Adipocyte (in vitro differentiated cells): ENCODE measurements at regions not wholly inside any gene's neighbourhood (a gene's known extent, or its start where the extent isn't known, plus 50 kb on each side); places are given as distances from the start of the nearest gene placed in this dataset.

Experiments
- DNase-seq: peaks from one replicate; pipeline ENCODE4 v3.0.0-alpha.2; 2015; ENCODE audit warnings: low read depth
- H3K27me3 ChIP-seq: replicated peaks from 2 replicates; pipeline ENCODE4 v1.7.0; 2013; ENCODE audit warnings: mild to moderate bottlenecking, low read length, moderate library complexity; ENCODE audit not compliant: control insufficient read depth, insufficient read depth
- H3K36me3 ChIP-seq: 2 replicates; pipeline ENCODE4 v1.7.0; 2013; ENCODE audit warnings: low read length, mild to moderate bottlenecking, moderate library complexity; ENCODE audit not compliant: control insufficient read depth, insufficient read depth, severe bottlenecking
- H3K4me1 ChIP-seq: 2 replicates; pipeline ENCODE4 v1.7.0; 2013; ENCODE audit warnings: mild to moderate bottlenecking, low read length, moderate library complexity; ENCODE audit not compliant: control insufficient read depth, insufficient read depth
- H3K4me3 ChIP-seq: 2 replicates; pipeline ENCODE4 v1.7.0; 2013; ENCODE audit warnings: mild to moderate bottlenecking, low read length, moderate library complexity
- H3K9ac ChIP-seq: 2 replicates; pipeline ENCODE4 v1.7.0; 2013; ENCODE audit warnings: mild to moderate bottlenecking, low read length, moderate library complexity
- H3K9me3 ChIP-seq: 2 replicates; pipeline ENCODE4 v1.7.0; 2013; ENCODE audit warnings: mild to moderate bottlenecking, low read length, moderate library complexity; ENCODE audit not compliant: control insufficient read depth

GRCh38 chr1:196088541-196088940, 519.7 kb downstream of the KCNT2 start:
- Histone ChIP-seq H3K4me1 (no peaks in the 10 kb centered on the region), H3K9ac (no peak overlapping the region), H3K9me3 (no peaks in the 10 kb centered on the region), H3K27me3 (no peaks in the 10 kb centered on the region), H3K36me3 (no peaks in the 10 kb centered on the region), H3K4me3 (no peak overlapping the region)
- DNase-seq: peak; percentile 10

DNA sequence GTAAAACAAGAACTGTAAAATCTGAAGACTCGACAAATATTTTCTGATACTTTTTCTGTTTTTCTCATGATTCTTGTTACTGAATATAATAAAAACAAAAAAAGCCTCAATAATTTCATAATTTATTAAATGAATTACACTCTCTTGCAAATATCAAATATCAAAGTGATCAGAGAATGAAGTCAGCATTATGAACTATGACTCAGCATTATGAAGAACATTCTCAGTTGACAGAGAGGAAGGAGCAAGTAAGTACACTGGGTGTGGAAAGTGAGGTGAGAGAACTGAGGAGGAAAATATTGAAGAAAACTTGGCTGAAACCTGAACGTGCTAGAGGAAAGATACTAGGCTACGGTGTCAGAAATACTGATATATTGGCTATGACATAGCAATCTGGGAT, 529.5 kb downstream of the KCNT2 start:
- DNase-seq: peak; percentile 42
- no peaks in the 10 kb centered on the region for H3K27me3 ChIP-seq
- H3K4me3 ChIP-seq: no peak overlapping the region
- H3K36me3 ChIP-seq: no peaks in the 10 kb centered on the region
- no peaks in the 10 kb centered on the region for H3K4me1 ChIP-seq
- H3K9ac ChIP-seq: no peak overlapping the region
- H3K9me3 ChIP-seq: no peaks in the 10 kb centered on the region

DNA sequence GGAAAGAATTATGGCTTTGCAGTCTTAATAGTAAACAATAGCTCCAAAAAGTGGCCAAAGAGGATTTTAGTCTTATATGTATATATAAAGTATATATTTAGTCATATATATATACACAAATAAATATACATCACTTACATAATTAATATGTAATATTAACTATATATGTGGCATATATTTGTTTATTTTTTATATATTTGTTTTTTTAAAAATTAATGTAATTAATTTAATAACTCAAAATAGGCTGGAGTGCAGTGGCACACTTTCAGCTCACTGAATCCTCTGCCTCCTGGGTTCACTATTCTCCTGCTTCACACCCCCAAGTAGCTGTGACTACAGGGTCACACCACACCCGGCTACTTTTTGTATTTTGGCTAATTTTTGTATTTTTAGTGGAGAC, 532.6 kb downstream of the KCNT2 start:
- no peaks in the 10 kb centered on the region for H3K36me3 ChIP-seq
- DNase-seq: no peak
- H3K4me1 ChIP-seq: no peaks in the 10 kb centered on the region
- H3K9ac ChIP-seq: no peak overlapping the region
- H3K27me3 ChIP-seq: no peaks in the 10 kb centered on the region
- no peak overlapping the region for H3K4me3 ChIP-seq
- no peaks in the 10 kb centered on the region for H3K9me3 ChIP-seq

DNA sequence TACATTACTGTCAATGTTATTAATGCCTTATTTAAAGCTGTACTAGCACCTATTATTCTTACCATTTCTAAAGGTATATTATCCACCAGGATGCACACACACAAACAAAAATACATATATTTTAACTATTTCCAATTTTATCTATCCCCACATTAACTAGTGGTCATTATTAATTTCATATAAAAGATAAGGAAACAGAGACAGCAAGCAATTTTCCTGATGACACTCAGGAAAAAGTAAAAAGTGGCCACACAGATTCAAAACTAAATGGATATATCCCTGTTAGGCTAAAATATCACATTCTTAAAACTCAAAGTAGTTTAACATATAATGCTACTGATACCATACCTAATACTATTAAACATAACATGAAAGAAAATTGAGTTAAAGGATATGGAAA, 534.1 kb downstream of the KCNT2 start:
- Histone ChIP-seq H3K4me3 (no peak overlapping the region), H3K36me3 (no peaks in the 10 kb centered on the region), H3K4me1 (no peaks in the 10 kb centered on the region), H3K9me3 (no peaks in the 10 kb centered on the region), H3K27me3 (no peaks in the 10 kb centered on the region), H3K9ac (no peak overlapping the region)
- no peak for DNase-seq

DNA sequence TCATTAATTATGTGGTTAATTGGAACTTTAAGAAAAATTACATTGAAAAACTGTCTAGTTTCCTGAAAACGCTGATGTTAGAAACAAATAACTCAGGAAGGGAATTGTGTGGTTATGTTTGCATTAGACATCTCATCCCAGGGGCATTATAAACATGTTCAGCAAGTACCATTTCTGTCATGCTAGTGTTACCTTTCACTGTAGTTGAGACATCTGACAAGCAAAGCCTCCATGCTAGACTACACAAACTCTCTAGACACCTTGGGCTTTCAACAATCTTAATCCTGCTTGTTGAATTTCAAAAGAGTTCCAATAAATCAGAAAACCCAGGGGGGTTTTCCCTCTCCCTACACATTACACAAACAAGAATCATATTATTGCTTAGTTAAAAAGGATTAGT, 536.8 kb downstream of the KCNT2 start:
- peak; percentile 8 for DNase-seq
- no peaks in the 10 kb centered on the region for H3K27me3 ChIP-seq
- no peaks in the 10 kb centered on the region for H3K9me3 ChIP-seq
- no peaks in the 10 kb centered on the region for H3K4me1 ChIP-seq
- no peaks in the 10 kb centered on the region for H3K36me3 ChIP-seq
- H3K4me3 ChIP-seq: no peak overlapping the region
- H3K9ac ChIP-seq: no peak overlapping the region

DNA sequence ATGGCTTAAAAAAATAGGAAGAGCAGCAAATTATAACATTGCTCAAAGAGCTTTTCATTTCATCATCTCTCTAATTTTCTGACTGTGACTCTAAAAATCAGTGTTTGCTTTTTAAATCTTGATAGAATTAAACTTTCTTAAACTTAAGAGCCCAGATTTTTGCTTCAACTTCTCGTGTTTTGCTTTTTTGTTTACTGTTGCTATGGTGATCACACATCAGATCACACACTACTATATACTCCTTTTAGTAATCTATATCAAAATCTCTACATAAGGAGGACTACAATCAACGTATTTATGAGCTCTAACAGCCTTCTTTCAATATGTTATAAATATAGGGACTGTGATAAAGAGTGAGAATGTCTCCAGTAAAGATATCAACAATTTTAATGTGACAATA, 537.3 kb downstream of the KCNT2 start:
- H3K4me3 ChIP-seq: no peak overlapping the region
- no peaks in the 10 kb centered on the region for H3K9me3 ChIP-seq
- peak; percentile 34 for DNase-seq
- H3K4me1 ChIP-seq: no peaks in the 10 kb centered on the region
- no peaks in the 10 kb centered on the region for H3K27me3 ChIP-seq
- no peak overlapping the region for H3K9ac ChIP-seq
- no peaks in the 10 kb centered on the region for H3K36me3 ChIP-seq

DNA sequence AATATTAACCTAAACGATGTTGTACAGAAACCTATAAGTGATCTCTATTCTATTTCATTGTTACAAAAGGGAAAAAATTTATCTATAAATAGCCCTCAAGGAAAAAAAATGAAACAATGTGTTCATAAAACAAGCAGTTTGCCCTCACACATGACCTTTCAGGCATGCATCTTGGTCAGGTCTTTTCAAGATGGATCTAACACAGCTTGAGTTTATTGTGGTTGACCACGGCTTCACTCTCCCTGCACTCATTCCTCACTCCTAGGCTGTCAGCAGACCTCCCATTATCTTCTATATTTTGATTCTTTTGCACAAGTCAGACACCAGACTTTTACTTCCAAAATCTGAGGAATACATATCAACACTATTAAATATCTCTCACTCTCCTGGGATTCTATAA, 544.3 kb downstream of the KCNT2 start:
- no peak for DNase-seq
- Histone ChIP-seq H3K4me3 (no peak overlapping the region), H3K9me3 (no peaks in the 10 kb centered on the region), H3K27me3 (no peaks in the 10 kb centered on the region), H3K36me3 (no peaks in the 10 kb centered on the region), H3K9ac (no peak overlapping the region), H3K4me1 (peaks cover 4% of the 10 kb centered on the region)

- Histone ChIP-seq H3K4me1 (peaks cover 4% of the 10 kb centered on the region), H3K9me3 (no peaks in the 10 kb centered on the region), H3K4me3 (peak overlapping the region; percentile 20), H3K27me3 (no peaks in the 10 kb centered on the region), H3K36me3 (no peaks in the 10 kb centered on the region), H3K9ac (no peak overlapping the region)
- no peak for DNase-seq
These were observed 544.9 kb downstream of the KCNT2 start for GRCh38 chr1:196063294-196063693.

DNA sequence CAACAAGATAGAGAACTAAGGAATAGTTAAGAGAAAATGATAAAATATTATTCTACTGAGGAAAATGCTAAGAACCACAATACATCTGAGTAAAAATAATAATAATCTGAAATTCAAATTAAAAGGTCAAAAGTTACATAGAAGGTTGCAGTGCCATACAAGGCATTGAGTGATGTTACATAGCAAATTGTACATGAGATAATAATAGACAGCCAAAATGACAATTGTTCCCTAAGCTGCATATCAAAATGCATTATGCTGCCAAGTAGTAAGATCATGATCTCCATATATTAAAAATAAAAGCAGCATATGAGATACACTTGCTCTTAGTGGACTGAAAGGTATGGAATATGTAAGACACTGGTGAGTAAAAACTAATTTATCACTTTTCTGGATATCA, 547.7 kb downstream of the KCNT2 start:
- DNase-seq: no peak
- Histone ChIP-seq H3K4me1 (peaks cover 4% of the 10 kb centered on the region), H3K27me3 (no peaks in the 10 kb centered on the region), H3K36me3 (no peaks in the 10 kb centered on the region), H3K9ac (no peak overlapping the region), H3K9me3 (no peaks in the 10 kb centered on the region), H3K4me3 (no peak overlapping the region)

- no peak for DNase-seq
These were observed 549.0 kb downstream of the KCNT2 start for GRCh38 chr1:196059210-196059609.

GRCh38 chr1:196056966-196057365, 551.3 kb downstream of the KCNT2 start:
- H3K27me3 ChIP-seq: no peaks in the 10 kb centered on the region
- H3K9ac ChIP-seq: no peak overlapping the region
- no peak overlapping the region for H3K4me3 ChIP-seq
- no peaks in the 10 kb centered on the region for H3K36me3 ChIP-seq
- DNase-seq: no peak
- H3K4me1 ChIP-seq: no peaks in the 10 kb centered on the region
- H3K9me3 ChIP-seq: no peaks in the 10 kb centered on the region

More at GRCh38 chr1:196059210-196059609, 549.0 kb downstream of the KCNT2 start:
- Histone ChIP-seq H3K36me3 (no peaks in the 10 kb centered on the region), H3K9ac (no peak overlapping the region), H3K9me3 (no peaks in the 10 kb centered on the region), H3K4me3 (no peak overlapping the region), H3K4me1 (peaks cover 4% of the 10 kb centered on the region), H3K27me3 (no peaks in the 10 kb centered on the region)

DNA sequence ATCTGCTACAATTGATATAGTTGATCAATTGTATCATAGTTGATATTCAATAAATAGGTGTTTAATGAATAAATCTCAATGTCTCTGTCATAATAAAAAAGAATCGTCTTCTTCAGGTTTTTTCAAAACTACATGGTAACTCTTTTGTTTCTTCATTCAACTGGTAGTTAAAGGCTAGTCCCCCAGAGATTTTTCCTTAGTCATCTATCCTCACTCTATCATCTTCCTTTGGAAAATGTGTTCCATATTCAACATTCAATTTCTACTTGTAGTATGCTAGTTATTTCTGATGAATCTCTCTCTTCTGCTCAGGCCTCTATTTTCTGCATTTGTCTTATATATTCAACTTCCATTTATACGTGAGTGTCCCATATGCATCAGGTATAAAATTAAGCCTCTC, 558.8 kb downstream of the KCNT2 start:
- Histone ChIP-seq H3K4me1 (no peaks in the 10 kb centered on the region), H3K9me3 (no peaks in the 10 kb centered on the region), H3K4me3 (no peak overlapping the region), H3K9ac (no peak overlapping the region), H3K36me3 (no peaks in the 10 kb centered on the region), H3K27me3 (no peaks in the 10 kb centered on the region)
- DNase-seq: no peak
